ENCODE measurements at regions not wholly inside any gene's neighbourhood (a gene's known extent, or its start where the extent isn't known, plus 50 kb on each side); places are given as distances from the start of the nearest gene placed in this dataset.

DNA sequence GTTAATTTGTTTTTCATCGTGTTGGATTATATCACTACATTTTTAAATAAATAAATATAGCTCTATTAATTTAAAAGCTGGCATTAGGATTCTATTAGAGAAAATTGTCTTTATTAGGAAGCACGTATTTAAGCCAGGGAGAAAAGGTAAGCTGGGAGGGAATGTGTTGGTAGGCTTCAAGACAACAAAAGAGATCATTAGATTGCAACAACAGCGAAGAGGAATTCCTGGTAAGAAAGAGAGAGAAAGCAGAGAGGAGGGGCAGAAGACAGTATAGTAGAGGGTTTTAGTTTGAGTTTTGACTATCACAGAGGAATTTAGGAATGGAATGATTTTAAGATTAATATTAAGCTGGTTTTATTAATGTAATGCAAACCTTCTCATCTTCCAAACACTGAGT is 613.6 kb upstream of the USP15 start:
- FAIRE-seq = no peak
- Histone ChIP-seq H3K4me2 (ENCODE audit: insufficient read depth in 1 of 2, low read depth in 2 of 2, low read length in 2 of 2) (peak overlapping the region in 1 of 2 experiments; percentile 8; a peak in 2 of 4 replicates), H4K91ac (replicated peaks; ENCODE audit: insufficient read length, low read length) (no peak overlapping the region), H2BK15ac (ENCODE audit: low read length) (no peak overlapping the region), H3K79me1 (ENCODE audit: low read depth, low read length) (no peaks in the 10 kb centered on the region), H3K9ac (replicated peaks in 1 of 4; ENCODE audit: extremely low read depth in 1 of 4, low read depth in 3 of 4, low read length in 3 of 4) (no peak overlapping the region), H2AK5ac (ENCODE audit: low read depth, low read length) (no peak overlapping the region), H2BK20ac (ENCODE audit: low read length) (no peak overlapping the region), H3K23me2 (ENCODE audit: low read depth, low read length) (no peaks in the 10 kb centered on the region; the same call in 1 of the 2 replicates), H3K36me3 (ENCODE audit: control insufficient read depth in 2 of 4, insufficient read depth in 4 of 4, low read length in 3 of 4) (no peaks in the 10 kb centered on the region), H4K8ac (ENCODE audit: extremely low read depth, insufficient read depth, low read length) (no peak overlapping the region), H3K18ac (ENCODE audit: extremely low read depth, low read length) (no peak overlapping the region; the same call in 1 of the 2 replicates), H3K27me3 (replicated peaks in 1 of 4; ENCODE audit: control insufficient read depth in 3 of 4, extremely low read depth in 1 of 4, insufficient read depth in 3 of 4, low read length in 3 of 4) (no peaks in the 10 kb centered on the region), H3K79me2 (ENCODE audit: control insufficient read depth in 1 of 2, insufficient read depth in 2 of 2, low read length in 2 of 2) (no peaks in the 10 kb centered on the region), H3K27ac (ENCODE audit: low read depth, low read length) (no peak overlapping the region), H3K14ac (ENCODE audit: insufficient read length) (no peak overlapping the region), H2BK12ac (ENCODE audit: low read depth, low read length) (no peak overlapping the region), H2BK5ac (ENCODE audit: low read depth, low read length) (no peak overlapping the region), H2BK120ac (replicated peaks; ENCODE audit: low read depth, low read length) (no peak overlapping the region), H2AFZ (ENCODE audit: low read length) (no peak overlapping the region; the same call in 1 of the 2 replicates), H4K20me1 (replicated peaks in 1 of 2; ENCODE audit: control insufficient read depth in 1 of 2, insufficient read depth in 2 of 2, low read length in 2 of 2) (no peaks in the 10 kb centered on the region), H3K9me3 (ENCODE audit: insufficient read depth in 2 of 2, low read depth in 1 of 2, low read length in 1 of 2) (no peaks in the 10 kb centered on the region), H4K5ac (ENCODE audit: insufficient read length, low read depth, low read length) (no peak overlapping the region), H3K56ac (replicated peaks; ENCODE audit: insufficient read length, low read depth, low read length) (no peak overlapping the region), H3K4ac (replicated peaks; ENCODE audit: insufficient read length, low read depth, low read length) (no peak overlapping the region), H3K4me3 (ENCODE audit: extremely low read depth in 1 of 4, insufficient read depth in 2 of 4, low read depth in 3 of 4, low read length in 4 of 4) (no peak overlapping the region), H3K4me1 (replicated peaks in 1 of 4; ENCODE audit: control insufficient read depth in 3 of 4, insufficient read depth in 4 of 4, low read length in 3 of 4) (peaks cover 0 to 3% (median 1%) of the 10 kb centered on the region in 4 experiments; a peak in 2 of 7 replicates), H3K23ac (ENCODE audit: insufficient read length) (no peak overlapping the region)
- DNase-seq (ENCODE audit: low read depth in 1 of 2, low spot score in 2 of 2) = no peak
- WGBS, 2 experiments (ENCODE audit: extremely low coverage in 1 of 2, insufficient coverage in 1 of 2, insufficient read length in 1 of 2, insufficient replicate concordance in 2 of 2, low coverage in 1 of 2, low lambda C conversion rate in 2 of 2, missing lambda C conversion rate in 1 of 2) = 57% methylated on average over 3 of the region's 3 CpGs; no CpG with 5 or more reads in 1 of the 2 experiments
- POLR2A ChIA-PET (ENCODE audit: partially characterized antibody) = no interaction called here
- CTCF ChIA-PET (ENCODE audit: partially characterized antibody) = interaction anchor here (1.6 kb wide), 1 partner anchor 29 kb away, joined by 4 read pairs; no protein-coding TSS in a partner anchor
- TF ChIP-seq NANOG (IDR thresholded peaks at IDR 0.05; ENCODE audit: insufficient read depth, low read depth, low read length, poor library complexity, severe bottlenecking) (no peak), KDM5A (IDR thresholded peaks at IDR 0.05; ENCODE audit: low read length) (no peak), JUND (IDR thresholded peaks at IDR 0.05; ENCODE audit: low read length) (no peak)
